ENCODE measurements at regions not wholly inside any gene's neighbourhood (a gene's known extent, or its start where the extent isn't known, plus 50 kb on each side); places are given as distances from the start of the nearest gene placed in this dataset.
"Not testable (repeated sequence)": the region's sequence is repeated elsewhere in the genome, so short reads cannot be mapped to it uniquely, and the experiment has no call there.

DNA sequence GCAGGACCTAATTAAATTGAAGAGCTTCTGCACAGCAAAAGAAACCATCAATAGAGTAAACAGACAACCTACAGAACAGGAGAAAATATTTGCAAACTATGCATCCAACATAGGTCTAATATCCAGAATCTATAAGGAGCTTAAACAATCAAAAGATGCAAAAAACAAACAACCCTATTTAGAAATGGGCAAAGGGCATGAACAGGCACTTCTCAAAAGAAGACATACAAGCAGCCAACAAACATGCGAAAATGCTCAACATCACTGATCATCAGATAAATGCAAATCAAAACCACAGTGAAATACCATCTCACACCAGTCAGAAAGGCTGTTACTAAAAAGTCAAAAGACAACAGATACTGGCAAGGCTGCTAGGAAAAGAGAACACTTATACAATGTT lies 189.2 kb downstream of the CYP26B1 start:
- not testable (repeated sequence) for DNase-seq (ENCODE audit: low read depth in 2 of 2)

DNA sequence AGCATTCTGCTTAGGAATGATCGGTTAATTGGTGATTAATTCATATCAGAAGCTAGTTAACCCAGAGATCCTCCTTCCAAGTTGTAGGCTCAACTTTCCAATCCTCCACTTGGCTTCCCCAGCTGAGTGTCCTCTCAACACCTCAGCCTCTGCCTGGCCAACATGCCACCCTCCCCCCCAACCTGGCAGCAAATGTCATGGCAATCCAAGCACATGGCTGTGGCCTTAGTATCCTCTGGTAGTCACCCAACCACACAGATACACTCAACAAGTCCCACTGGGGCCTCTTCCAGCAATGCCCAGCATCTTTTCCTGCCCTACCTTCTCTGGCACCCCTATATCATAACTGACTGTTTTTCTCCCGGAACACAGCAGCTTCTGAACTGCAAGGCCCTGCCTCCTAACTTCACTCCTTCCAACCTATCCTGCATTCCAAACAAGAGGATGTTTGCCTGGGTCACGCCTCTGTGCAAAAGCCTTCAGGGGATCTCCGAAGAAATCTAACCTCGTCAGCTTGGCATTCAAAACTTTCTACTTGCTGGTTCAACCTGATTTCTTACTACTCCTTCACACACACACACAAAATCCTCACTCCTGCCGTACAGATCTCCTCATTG lies 195.0 kb downstream of the CYP26B1 start:
- DNase-seq (ENCODE audit: low read depth in 2 of 2): no peak

GRCh38 chr2:71951718-71952404 lies 195.8 kb downstream of the CYP26B1 start:
- DNase-seq (ENCODE audit: low read depth in 2 of 2): no peak

GRCh38 chr2:71951083-71951468 lies 196.6 kb downstream of the CYP26B1 start:
- no peak for DNase-seq (ENCODE audit: low read depth in 2 of 2)

DNA sequence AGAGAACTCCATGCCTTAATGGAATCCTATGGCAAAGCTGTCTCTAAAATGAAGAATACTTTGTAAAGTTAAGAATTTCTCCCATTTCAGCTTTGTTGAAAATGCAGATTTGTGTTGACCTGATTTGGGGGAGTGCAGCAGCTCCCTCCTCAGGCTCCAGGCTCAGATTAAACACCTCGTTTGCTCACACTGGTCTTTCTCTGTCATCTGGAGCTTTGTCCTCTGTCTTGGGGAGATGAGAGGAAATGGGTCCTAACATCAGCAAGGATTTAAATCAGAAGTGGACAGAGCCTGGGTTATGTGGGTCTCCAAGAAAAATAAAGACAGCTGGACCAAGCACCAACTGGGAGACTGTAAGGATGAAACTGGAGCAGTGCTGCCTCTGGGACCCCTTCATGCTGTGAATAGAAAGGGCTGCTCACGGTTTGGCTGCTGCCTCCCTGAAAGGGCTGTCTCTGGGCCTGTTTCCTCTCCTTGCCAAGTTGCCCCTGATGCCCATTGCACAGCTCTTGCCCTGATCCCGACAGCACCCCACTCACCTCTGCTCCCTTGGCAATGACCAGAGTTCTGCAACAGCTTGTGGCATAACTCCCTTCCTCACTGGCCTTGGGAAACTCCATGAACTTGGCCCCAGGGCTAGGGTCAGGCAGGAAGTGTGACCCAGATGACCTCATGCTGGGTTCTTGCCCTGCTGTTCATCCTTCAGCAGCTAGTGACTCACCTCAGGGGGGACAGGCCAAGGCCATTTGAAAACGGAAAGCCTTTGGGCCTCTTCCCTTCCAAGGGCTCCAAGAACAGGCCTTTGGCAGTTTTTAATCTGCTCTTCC lies 197.2 kb downstream of the CYP26B1 start:
- no peak for DNase-seq (ENCODE audit: low read depth in 2 of 2)

DNA sequence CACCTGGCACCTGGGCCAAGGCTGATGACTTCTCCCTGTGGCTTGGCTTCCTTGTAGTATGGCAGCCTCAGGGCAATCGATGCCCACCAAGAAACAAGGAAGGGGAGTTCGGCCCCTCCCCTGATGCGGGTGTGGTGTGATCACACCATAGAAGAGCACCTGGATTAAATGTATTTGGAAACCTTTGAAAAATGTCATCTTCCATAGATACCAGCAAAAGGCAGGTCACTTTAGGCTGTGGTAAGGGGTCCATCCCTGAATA lies 198.2 kb downstream of the CYP26B1 start:
- DNase-seq (ENCODE audit: low read depth in 2 of 2): no peak

GRCh38 chr2:71948781-71949536 lies 198.7 kb downstream of the CYP26B1 start:
- no peak for DNase-seq (ENCODE audit: low read depth in 2 of 2)

DNA sequence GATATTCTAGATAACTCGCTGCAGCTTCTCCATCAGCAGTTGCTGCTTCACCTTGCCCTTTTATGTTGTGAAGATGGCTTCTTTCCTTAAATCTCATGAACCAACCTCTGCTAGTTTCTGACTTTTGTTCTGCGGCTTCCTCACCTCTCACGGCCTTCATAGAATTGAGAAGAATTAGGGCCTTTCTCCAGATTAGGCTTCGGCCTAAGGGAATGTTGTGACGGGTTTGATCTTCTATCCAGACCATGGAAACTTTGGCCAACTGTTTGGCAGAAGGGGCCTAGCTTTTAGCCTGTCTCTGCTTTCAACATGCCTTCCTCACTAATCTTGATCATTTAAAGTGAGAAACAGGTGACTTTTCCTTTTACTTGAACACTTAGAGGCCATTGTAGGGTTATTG lies 199.9 kb downstream of the CYP26B1 start:
- DNase-seq (ENCODE audit: low read depth in 2 of 2): no peak

GRCh38 chr2:71945603-71945959 lies 202.1 kb downstream of the CYP26B1 start:
- DNase-seq (ENCODE audit: low read depth in 2 of 2): no peak

- DNase-seq (ENCODE audit: low read depth in 2 of 2): no peak
These were observed 202.7 kb downstream of the CYP26B1 start for GRCh38 chr2:71944806-71945602.

GRCh38 chr2:71944183-71944550 lies 203.5 kb downstream of the CYP26B1 start:
- no peak for DNase-seq (ENCODE audit: low read depth in 2 of 2)

GRCh38 chr2:71943238-71944182 lies 204.2 kb downstream of the CYP26B1 start:
- DNase-seq (ENCODE audit: low read depth in 2 of 2): no peak

- DNase-seq (ENCODE audit: low read depth in 2 of 2): no peak
These were observed 205.7 kb downstream of the CYP26B1 start for GRCh38 chr2:71941726-71942525.

DNA sequence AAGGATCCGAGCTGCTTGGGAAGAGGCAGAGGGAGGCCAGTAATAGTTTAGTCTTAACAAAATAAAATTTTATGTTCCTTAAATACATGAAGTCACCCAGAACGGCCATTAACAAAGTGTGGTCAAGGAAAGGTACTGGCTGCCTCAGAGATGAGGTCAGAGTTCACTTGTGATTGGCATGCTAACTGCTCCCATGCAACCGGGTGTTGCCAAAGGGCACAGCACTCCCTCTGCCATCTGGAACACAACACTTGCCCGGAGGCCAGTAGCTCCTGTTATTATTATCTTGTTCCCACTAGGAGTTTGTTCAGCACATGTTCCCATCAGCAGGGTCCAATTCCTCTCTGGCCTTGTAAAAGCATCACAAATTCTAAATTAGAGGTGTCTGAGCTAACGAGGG lies 207.0 kb downstream of the CYP26B1 start:
- DNase-seq (ENCODE audit: low read depth in 2 of 2): no peak

GRCh38 chr2:71939588-71940535 lies 207.8 kb downstream of the CYP26B1 start:
- DNase-seq (ENCODE audit: low read depth in 2 of 2): no peak

DNA sequence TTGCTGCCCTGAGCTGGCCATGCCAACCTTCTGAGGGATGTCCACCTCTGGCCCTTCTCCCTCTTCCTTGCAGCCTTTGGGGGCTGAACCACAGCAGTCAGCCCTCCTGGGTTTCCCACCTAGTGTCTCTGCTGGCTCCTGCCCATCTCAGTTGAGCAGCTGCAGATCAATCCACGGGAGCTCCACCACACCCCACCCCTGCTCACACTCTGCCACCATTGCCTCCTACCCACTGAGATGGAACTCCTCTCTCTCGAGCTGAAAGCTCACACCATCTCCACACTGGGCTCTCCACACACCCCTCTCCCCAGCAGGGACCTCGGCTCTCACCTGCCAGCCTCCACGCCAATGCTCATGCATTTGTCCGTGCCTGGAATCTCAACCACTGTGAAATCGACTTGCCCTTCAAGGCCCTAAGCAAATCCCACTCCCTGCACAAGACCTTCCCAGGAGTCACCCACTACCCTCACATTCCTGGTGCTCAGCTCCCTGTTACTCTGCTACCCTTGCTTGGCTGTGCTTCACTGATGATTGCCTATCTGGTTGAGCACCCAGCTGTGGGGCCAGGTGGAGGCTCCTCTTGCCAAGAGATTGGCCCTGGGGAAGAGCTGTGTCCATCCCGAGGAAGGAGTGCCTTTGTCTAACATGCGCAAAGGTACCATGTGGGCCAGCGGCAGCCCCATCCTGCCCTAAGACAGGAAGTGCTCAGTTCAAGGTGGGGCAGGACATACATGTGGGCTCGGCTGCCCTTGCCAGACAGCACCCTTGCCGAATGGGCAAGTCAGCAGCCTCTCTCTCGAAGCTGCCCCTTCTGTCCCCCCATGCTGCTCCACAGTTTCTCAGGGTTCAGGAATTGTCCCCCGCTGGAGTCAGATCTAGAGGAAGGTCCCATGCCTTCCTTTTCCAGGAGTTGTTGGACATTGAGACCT lies 208.7 kb downstream of the CYP26B1 start:
- no peak for DNase-seq (ENCODE audit: low read depth in 2 of 2)

- no peak for DNase-seq (ENCODE audit: low read depth in 2 of 2)
These were observed 209.6 kb downstream of the CYP26B1 start for GRCh38 chr2:71938108-71938507.

DNA sequence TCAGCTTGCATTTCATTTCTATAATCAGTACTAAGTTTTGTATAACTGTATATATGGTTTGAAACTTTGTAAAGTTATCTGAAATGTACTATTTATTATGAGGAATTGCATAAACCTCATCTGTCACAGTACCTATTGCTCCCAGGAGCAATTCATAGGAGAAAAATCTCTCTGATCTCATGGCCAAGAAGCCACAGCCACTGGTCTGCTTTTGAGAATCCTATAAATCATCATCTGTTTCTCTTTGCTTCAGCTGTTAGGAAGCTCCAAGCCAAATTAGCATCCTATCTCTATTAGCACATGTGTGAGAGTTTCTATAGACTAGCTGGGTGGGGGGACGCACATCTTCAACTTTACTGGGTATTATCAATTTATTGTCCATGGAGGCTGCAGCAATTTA lies 210.3 kb downstream of the CYP26B1 start:
- no peak for DNase-seq (ENCODE audit: low read depth in 2 of 2)

Data from stimulated activated CD8-positive, alpha-beta memory T cell treated with anti-CD3 and anti-CD28 coated beads, Interleukin-7, amount 100 ng/mL, for 4 hours (primary cell).